Fibroblast of upper back skin (primary cell): ENCODE measurements at regions not wholly inside any gene's neighbourhood (a gene's known extent, or its start where the extent isn't known, plus 50 kb on each side); places are given as distances from the start of the nearest gene placed in this dataset.
A peak's percentile ranks its signal among the peaks of the same experiment; 100 is the strongest.

Experiments used
- DNase-seq: peaks from one replicate; pipeline ENCODE4 v3.0.0-alpha.2; 2013

DNA sequence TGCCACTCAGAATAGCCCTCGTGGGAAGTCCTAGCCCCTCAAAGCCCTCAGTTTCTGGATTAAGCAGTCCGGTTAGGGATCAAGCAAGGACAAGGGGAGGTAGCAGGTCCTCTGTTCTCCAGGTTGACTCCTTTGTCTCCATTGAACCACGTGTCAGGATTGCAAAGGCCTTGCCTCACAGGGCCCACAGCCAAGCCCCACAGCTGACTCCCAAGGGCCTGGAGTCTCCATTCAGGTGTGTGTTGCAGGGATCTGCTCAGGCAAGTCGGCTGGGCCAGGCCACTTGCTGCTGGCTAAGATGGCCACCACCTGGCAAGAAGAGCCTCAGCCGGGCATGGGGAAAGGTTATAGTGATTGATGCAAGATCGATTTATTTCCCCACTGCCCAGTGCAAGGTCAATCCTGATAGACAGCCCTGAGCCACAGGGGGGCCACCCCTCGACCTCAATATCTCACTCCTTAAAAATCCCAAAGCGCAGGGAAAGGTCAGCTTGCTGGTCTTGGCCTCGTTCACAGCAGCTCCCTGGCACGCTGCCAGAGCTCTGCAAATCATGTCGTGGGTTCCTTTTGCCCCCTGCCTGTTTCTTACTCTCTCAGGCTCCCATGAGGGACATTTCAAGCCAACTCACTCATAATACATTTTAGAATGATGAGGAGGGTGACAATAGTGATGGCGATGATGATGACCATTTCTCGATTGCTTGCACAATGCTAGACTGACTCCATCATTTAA, 75.9 kb downstream of the EDN3 start:
- no peak for DNase-seq

DNA sequence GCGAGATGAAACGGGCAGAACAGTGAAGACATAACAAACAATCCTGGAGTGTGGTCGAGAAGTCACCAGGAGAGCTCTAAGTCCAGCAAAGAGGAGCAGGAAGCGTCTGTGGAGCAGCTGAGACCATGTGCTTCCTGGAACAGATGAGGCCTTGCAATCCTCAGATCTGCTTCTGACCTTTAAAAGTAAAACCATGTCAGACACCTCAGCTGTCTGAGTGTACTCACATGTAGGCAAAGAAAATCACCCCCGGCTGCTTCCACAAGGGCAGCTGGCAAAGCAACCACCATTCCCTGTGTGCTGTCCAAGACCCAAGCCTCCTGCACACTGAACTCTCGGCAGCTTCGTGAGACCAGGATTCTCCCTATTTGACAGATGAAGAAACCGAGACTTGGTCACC, 76.6 kb downstream of the EDN3 start:
- no peak for DNase-seq

- no peak for DNase-seq
These were observed 77.4 kb downstream of the EDN3 start for GRCh38 chr20:59377842-59378241.

DNA sequence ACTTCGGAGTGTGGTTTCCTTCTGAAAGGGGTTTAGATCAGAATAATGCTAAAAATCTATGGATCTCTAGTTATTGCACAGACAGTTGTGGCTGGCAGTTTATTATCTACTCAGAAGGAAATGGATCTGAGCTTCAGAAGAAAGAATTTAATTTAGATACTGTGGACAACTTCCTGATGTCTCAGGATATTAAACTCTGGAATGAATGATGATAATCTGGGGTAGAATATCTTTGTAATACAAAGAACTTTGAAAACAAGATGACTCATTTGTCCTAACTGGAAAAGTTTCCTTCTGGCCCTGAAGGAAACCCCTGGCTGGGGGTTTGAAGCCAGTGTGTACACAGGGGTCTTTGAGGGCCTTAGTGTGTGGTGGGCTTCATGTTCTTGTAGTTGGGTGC, 78.0 kb downstream of the EDN3 start:
- DNase-seq, result peak; percentile 4

GRCh38 chr20:59378966-59379365, 78.6 kb downstream of the EDN3 start:
- peak; percentile 7 for DNase-seq

DNA sequence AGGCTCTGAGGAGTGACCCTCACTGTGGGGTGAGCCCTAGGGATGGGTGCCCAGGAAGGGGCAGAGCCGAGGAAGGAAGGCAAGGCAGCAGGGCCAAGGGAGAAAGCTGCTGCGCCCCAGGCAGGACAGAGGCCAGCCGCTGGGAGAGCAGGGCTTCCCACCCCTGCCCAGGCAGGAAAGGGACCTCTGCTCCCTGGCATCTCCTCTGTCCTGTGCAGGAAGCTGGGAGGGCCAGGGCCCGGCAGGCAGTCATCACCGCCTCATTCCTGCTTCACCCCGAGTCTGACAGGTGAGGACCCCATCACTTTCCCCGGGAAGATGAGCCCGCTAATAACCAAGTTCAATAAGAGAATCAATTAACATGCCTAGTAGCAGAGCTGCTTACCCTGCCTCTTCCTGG, 81.3 kb downstream of the EDN3 start:
- DNase-seq, result no peak

- DNase-seq, result no peak
These were observed 81.8 kb downstream of the EDN3 start for GRCh38 chr20:59382157-59382725.

- DNase-seq, result no peak
These were observed 82.5 kb downstream of the EDN3 start for GRCh38 chr20:59382907-59383306.

DNA sequence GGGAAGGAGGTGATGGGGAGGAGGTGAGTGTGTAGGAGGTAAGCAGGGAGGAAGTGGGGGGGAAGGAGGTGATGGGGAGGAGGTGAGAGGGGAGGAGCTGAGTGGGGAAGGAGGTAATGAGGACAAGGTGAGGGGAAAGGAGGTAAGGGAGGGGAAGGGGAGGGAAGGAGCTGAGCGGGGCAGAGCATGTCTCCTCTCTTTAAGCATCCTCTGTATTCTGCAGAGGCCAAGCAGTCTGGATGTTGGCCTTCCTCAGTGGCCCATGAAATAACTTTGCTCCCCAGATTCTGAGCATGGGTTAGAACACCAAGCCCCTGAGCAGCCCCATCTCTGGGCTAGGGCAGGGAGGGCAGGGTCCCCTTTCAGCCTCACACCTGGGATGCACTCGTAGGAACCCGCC, 84.6 kb downstream of the EDN3 start:
- no peak for DNase-seq

GRCh38 chr20:59385480-59385879, 85.1 kb downstream of the EDN3 start:
- DNase-seq, result peak; percentile 28

GRCh38 chr20:59386809-59387208, 86.4 kb downstream of the EDN3 start:
- DNase-seq, result peak; percentile 32

DNA sequence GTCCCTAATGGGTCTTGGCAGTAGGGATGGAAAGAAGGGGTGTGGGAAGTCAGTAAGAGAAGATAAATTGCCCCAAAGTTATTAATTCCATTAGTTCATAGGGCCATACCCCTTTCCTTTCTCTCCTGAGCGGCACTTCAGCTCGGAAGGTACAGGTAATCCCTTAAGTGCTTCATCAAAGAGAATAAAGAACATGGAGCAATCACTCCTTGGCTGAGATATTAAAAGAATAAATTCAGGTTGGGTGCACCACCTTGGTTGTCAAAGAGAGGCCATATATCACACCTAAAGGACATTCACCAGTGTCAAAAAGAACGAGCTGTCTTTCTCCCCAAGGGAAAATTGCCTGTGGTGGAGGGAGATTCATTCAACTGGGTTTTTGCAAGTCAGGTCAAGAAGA, 87.5 kb downstream of the EDN3 start:
- DNase-seq, result no peak

DNA sequence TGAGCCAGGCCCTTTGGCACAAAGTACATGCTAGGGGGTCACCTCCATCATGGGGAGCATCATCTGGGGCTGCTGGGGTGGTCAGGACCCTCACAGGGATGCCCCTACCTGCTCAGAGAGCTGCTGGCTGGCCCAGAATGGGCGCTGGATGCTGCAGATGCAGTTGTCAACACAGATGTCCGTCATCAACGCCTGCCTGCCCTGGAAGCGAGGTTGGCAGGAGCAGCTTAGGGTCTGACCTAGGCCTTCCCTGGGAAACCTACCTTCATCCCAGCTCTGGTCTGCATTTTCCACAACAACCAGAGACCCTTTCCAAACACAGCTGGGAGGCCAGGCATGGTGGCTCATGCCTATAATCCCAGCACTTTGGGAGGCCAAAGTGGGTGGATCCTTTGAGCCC, 88.0 kb downstream of the EDN3 start:
- no peak for DNase-seq

- no peak for DNase-seq
These were observed 90.0 kb downstream of the EDN3 start for GRCh38 chr20:59390437-59390836.

GRCh38 chr20:59391975-59392374, 91.6 kb downstream of the EDN3 start:
- no peak for DNase-seq

DNA sequence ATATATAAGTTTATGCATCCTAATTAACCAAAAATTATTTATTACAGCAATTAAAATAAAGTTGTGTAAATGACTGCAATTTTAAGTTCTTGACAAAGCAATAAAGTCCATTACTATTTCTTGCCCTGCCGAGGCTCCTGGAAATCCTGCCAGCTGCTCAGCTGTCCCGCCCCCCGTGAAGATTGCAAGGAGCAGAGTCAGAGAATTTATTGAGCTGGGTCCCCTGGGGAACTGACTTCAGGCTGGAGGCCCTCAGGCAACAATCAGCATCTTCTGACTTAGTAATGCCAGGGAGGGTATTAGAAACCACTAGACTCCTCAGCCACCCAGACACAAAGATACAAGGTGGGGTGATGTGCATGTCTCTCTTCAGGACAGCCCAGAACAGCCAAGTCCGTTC, 92.3 kb downstream of the EDN3 start:
- peak; percentile 20 for DNase-seq

DNA sequence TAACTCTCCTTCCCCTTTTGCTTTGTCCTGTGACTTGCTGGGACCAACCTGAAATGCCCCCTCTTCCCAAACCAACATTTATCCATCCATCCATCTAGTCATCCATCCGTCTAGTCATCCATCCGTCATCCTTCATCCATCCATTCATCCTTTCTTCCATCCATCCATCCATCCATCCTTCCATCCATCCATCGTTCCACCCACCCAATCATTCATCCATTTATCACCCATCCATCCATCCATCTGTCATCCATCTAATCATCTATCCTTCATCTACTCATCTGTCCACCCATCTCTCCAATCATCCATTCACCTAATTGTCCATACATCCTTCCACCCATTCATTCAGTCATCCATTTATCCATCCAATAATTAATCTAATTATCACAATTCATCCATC, 92.7 kb downstream of the EDN3 start:
- DNase-seq, result no peak

- DNase-seq, result no peak
These were observed 95.3 kb downstream of the EDN3 start for GRCh38 chr20:59395729-59396128.

- no peak for DNase-seq
These were observed 98.3 kb downstream of the EDN3 start for GRCh38 chr20:59398537-59399205.

DNA sequence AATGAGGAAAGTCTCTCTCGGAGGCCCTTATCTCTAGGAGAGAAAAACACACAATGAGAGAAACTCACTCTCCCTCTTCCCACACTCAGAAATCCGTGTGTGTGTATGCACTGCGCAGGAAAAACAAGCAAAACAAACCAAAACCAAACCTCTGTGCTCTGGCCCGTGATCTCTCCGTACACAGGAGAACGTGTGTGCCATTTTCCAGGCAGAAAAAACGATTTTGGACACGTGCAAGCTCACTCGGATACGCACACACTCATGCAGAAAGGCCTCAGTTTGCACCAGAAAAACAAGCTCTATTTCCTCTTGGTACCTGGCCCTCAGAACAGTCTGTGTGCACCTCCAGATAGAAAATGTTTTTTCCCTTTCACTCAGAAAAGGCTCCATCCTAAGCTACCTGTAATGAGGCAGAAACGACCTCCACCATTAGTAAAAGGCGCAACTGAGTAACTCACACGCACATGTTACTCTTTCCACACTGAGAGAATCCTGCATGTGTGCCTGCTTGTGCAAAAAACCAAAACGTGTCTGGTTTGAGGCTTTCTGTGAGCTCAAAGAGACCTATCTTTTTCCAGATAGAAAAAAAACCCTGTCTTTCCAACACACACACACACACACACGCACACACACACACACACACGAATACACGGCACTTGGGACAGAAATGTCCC, 99.2 kb downstream of the EDN3 start:
- DNase-seq, result no peak

- DNase-seq, result no peak
These were observed 100.3 kb downstream of the EDN3 start for GRCh38 chr20:59400708-59401107.

DNA sequence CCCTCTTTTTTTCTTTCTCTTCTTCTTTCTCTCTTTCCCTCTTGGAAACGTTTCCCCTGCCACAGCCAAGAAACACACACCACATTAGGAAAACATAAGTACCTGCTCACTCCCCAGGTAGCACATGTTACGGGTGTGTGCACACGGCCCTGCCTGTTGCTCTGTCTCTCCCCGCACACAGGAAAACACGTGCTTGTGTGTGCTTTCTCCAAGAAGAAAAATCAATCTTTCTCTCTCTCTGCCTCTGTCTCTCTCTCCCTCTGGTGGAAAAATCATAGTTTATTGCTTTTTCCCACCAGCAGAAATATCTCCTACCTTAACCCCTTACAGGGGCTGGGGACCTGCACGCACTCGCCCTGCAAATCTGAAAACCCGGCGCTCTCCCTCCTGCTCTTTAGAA, 102.3 kb downstream of the EDN3 start:
- DNase-seq, result peak; percentile 11

DNA sequence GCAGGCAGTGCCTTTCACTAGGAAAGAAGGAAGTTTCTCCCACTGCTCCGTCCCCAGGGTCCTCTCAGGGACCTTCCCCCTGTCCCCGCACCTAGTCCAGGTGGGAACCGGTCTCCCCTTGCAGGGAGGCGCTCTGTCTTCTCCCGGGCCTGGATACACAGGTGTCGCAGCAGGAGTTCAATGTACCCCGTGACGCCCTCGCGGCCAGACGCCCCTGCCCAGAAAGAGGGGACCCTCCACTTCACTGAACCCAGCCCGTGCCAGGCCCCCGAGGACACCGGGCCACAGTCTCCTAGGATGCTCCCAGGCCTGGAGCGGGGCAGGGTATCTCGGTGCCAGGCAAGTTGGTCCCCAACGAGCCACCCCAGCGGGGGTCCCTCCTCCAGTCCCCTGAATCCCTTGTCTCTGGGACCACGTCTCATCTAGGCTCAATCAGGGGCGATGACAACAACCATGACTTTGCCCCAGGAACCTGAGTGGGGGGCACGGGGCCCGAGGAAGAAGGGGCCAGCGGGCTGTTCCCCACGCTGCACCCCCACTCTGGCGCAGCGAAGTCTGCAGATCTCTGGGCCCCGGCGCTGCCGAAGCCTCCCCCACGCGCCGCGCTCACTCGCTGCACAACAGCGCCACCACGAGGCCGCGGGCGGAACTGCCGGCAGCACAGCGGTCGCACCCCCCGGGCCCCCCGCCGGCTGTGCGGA, 103.0 kb downstream of the EDN3 start:
- peak; percentile 27 for DNase-seq
